ENCODE measurements at regions not wholly inside any gene's neighbourhood (a gene's known extent, or its start where the extent isn't known, plus 50 kb on each side); places are given as distances from the start of the nearest gene placed in this dataset.
"Not testable (repeated sequence)": the region's sequence is repeated elsewhere in the genome, so short reads cannot be mapped to it uniquely, and the experiment has no call there.

GRCh38 chr1:66480162-66480561 lies 53.8 kb upstream of the SGIP1 start:
- H3K4me1 Mint-ChIP-seq: peaks cover 3 to 4% of the 10 kb centered on the region in 2 experiments; a peak in 1 of 4 replicates
- H2BK120ac ChIP-seq (ENCODE audit: low read depth, low read length, poor library complexity, severe bottlenecking): no peak overlapping the region
- H3K9ac ChIP-seq (ENCODE audit: extremely low read depth, insufficient read length, low read length): no peak overlapping the region
- H3K18ac ChIP-seq (ENCODE audit: insufficient read length, low read depth, low read length): no peak overlapping the region
- no peak overlapping the region for H3T11ph ChIP-seq (ENCODE audit: low read length)
- H4K91ac ChIP-seq (ENCODE audit: insufficient read length, low read depth, low read length): no peak overlapping the region
- H2AFZ ChIP-seq (ENCODE audit: low read length): no peak overlapping the region
- no peaks in the 10 kb centered on the region for H3K23me2 ChIP-seq (ENCODE audit: insufficient read length, low read depth, low read length, poor library complexity, severe bottlenecking)
- no peak overlapping the region for H3K23ac ChIP-seq (ENCODE audit: insufficient read length, low read depth, low read length)
- TF ChIP-seq, protein P1, sequence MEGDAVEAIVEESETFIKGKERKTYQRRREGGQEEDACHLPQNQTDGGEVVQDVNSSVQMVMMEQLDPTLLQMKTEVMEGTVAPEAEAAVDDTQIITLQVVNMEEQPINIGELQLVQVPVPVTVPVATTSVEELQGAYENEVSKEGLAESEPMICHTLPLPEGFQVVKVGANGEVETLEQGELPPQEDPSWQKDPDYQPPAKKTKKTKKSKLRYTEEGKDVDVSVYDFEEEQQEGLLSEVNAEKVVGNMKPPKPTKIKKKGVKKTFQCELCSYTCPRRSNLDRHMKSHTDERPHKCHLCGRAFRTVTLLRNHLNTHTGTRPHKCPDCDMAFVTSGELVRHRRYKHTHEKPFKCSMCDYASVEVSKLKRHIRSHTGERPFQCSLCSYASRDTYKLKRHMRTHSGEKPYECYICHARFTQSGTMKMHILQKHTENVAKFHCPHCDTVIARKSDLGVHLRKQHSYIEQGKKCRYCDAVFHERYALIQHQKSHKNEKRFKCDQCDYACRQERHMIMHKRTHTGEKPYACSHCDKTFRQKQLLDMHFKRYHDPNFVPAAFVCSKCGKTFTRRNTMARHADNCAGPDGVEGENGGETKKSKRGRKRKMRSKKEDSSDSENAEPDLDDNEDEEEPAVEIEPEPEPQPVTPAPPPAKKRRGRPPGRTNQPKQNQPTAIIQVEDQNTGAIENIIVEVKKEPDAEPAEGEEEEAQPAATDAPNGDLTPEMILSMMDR (conservative IDR thresholded peaks at IDR 0.05): no peak
- no peak overlapping the region for H2BK15ac ChIP-seq (ENCODE audit: low read depth, low read length)
- no peak overlapping the region for H3K56ac ChIP-seq (ENCODE audit: insufficient read length, low read depth, low read length)
- no peaks in the 10 kb centered on the region for H3K9me3 ChIP-seq (ENCODE audit: control insufficient read depth, low read depth, low read length)
- no peak overlapping the region for H2BK20ac ChIP-seq (ENCODE audit: low read depth, low read length, poor library complexity, severe bottlenecking)
- no peak overlapping the region for H3K14ac ChIP-seq (ENCODE audit: insufficient read depth, low read length)
- H3K79me2 ChIP-seq (ENCODE audit: insufficient read depth, low read length): no peaks in the 10 kb centered on the region
- no peaks in the 10 kb centered on the region for H3K4me1 ChIP-seq (ENCODE audit: insufficient read depth, low read length)
- no peaks in the 10 kb centered on the region for H4K20me1 ChIP-seq (ENCODE audit: control insufficient read depth, insufficient read depth, insufficient read length)
- no CpG with 5 or more reads among the region's 3 CpGs for WGBS (ENCODE audit: extremely low coverage, insufficient read length, low lambda C conversion rate)
- H2BK5ac ChIP-seq (ENCODE audit: insufficient read length, low read length): no peak overlapping the region
- no peaks in the 10 kb centered on the region for H3K79me1 ChIP-seq (ENCODE audit: insufficient read depth, low read depth, low read length, poor library complexity, severe bottlenecking)
- no peak overlapping the region for H4K8ac ChIP-seq (replicated peaks; ENCODE audit: insufficient read length, low read depth, low read length)
- H3K36me3 Mint-ChIP-seq (ENCODE audit: insufficient read depth in 1 of 3, low read depth in 3 of 3): peaks cover 0 to 11% (median 8%) of the 10 kb centered on the region in 3 experiments; a peak in 3 of 7 replicates
- H2BK12ac ChIP-seq (ENCODE audit: insufficient read length, low read depth, low read length): no peak overlapping the region
- no peaks in the 10 kb centered on the region for H3K27me3 Mint-ChIP-seq (ENCODE audit: low read depth)
- no peak overlapping the region for H3K4ac ChIP-seq (ENCODE audit: low read depth, low read length)
- no peak overlapping the region for H4K5ac ChIP-seq (ENCODE audit: insufficient read length, low read depth, low read length)
- no peak overlapping the region for H2AK5ac ChIP-seq (ENCODE audit: insufficient read length, low read length)
- no peaks in the 10 kb centered on the region for H3K27me3 ChIP-seq (ENCODE audit: insufficient read depth, low read length)
- H3K27ac ChIP-seq (ENCODE audit: insufficient read length, low read depth, low read length): no peak overlapping the region
- no peak for DNase-seq
- no peak overlapping the region for H3K4me3 Mint-ChIP-seq
- peaks cover 0 to 18% of the 10 kb centered on the region in 2 experiments for H3K9me3 Mint-ChIP-seq
- no peak overlapping the region for H3K27ac Mint-ChIP-seq
- no peak overlapping the region for H3K4me2 ChIP-seq (ENCODE audit: insufficient read depth, insufficient read length, low read length)

DNA sequence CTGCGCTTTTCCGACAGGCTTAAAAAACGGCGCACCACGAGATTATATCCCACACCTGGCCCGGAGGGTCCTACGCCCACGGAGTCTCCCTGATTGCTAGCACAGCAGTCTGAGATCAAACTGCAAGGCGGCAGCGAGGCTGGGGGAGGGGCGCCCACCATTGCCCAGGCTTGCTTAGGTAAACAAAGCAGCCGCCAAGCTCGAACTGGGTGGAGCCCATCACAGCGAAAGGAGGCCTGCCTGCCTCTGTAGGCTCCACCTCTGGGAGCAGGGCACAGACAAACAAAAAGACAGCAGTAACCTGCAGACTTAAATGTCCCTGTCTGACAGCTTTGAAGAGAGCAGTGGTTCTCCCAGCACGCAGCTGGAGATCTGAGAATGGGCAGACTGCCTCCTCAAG lies 52.7 kb upstream of the SGIP1 start:
- not testable (repeated sequence) for H2AK5ac ChIP-seq (ENCODE audit: insufficient read length, low read length); H3K14ac ChIP-seq (ENCODE audit: insufficient read depth, low read length); H3K79me2 ChIP-seq (ENCODE audit: insufficient read depth, low read length); H4K20me1 ChIP-seq (ENCODE audit: control insufficient read depth, insufficient read depth, insufficient read length); H3K4ac ChIP-seq (ENCODE audit: low read depth, low read length); H3K4me2 ChIP-seq (ENCODE audit: insufficient read depth, insufficient read length, low read length); H3T11ph ChIP-seq (ENCODE audit: low read length); H3K23me2 ChIP-seq (ENCODE audit: insufficient read length, low read depth, low read length, poor library complexity, severe bottlenecking); H3K27ac ChIP-seq (ENCODE audit: insufficient read length, low read depth, low read length); H2AFZ ChIP-seq (ENCODE audit: low read length); H3K27me3 Mint-ChIP-seq (ENCODE audit: low read depth); H3K23ac ChIP-seq (ENCODE audit: insufficient read length, low read depth, low read length); H2BK5ac ChIP-seq (ENCODE audit: insufficient read length, low read length); H4K91ac ChIP-seq (ENCODE audit: insufficient read length, low read depth, low read length); H3K56ac ChIP-seq (ENCODE audit: insufficient read length, low read depth, low read length); H3K18ac ChIP-seq (ENCODE audit: insufficient read length, low read depth, low read length); H4K8ac ChIP-seq (replicated peaks; ENCODE audit: insufficient read length, low read depth, low read length); H2BK12ac ChIP-seq (ENCODE audit: insufficient read length, low read depth, low read length); H3K27me3 ChIP-seq (ENCODE audit: insufficient read depth, low read length); H2BK20ac ChIP-seq (ENCODE audit: low read depth, low read length, poor library complexity, severe bottlenecking); H3K79me1 ChIP-seq (ENCODE audit: insufficient read depth, low read depth, low read length, poor library complexity, severe bottlenecking); H4K5ac ChIP-seq (ENCODE audit: insufficient read length, low read depth, low read length); H2BK120ac ChIP-seq (ENCODE audit: low read depth, low read length, poor library complexity, severe bottlenecking); H3K4me1 Mint-ChIP-seq; H2BK15ac ChIP-seq (ENCODE audit: low read depth, low read length); H3K9ac ChIP-seq (ENCODE audit: extremely low read depth, insufficient read length, low read length); H3K4me1 ChIP-seq (ENCODE audit: insufficient read depth, low read length); H3K9me3 ChIP-seq (ENCODE audit: control insufficient read depth, low read depth, low read length)
- Mint-ChIP-seq H3K9me3 (peaks cover 3 to 21% of the 10 kb centered on the region in 2 experiments), H3K36me3 (ENCODE audit: insufficient read depth in 1 of 3, low read depth in 3 of 3) (peaks cover 0 to 11% (median 8%) of the 10 kb centered on the region in 3 experiments; a peak in 3 of 7 replicates), H3K27ac (0 out of 7 replicates have a peak overlapping the region, but pooled peaks of 1 of the 3 experiments have one; percentile 72), H3K4me3 (peak overlapping the region in 1 of 2 experiments; percentile 48; a peak in 3 of 5 replicates)
- DNase-seq: peak; percentile 79
- no CpG with 5 or more reads among the region's 15 CpGs for WGBS (ENCODE audit: extremely low coverage, insufficient read length, low lambda C conversion rate)

Data from H9 (cell line).